A204.1 (cell line): ENCODE measurements at regions not wholly inside any gene's neighbourhood (a gene's known extent, or its start where the extent isn't known, plus 50 kb on each side); places are given as distances from the start of the nearest gene placed in this dataset.
"Not testable (repeated sequence)": the region's sequence is repeated elsewhere in the genome, so short reads cannot be mapped to it uniquely, and the experiment has no call there.

Experiments
- FAIRE-seq: peaks from 2 replicates; lab custom pipeline; 2012; peaks lifted over from hg19 to GRCh38; lab: Jason Lieb, UNC

GRCh38 chr7:9507290-9507689, 1073.9 kb downstream of the NXPH1 start:
- no peak for FAIRE-seq

- FAIRE-seq = no peak
Measured at GRCh38 chr7:9516662-9517061, 1083.3 kb downstream of the NXPH1 start.

GRCh38 chr7:9523579-9523978, 1090.2 kb downstream of the NXPH1 start:
- FAIRE-seq = peak; percentile 96

GRCh38 chr7:9552431-9552830, 1119.0 kb downstream of the NXPH1 start:
- FAIRE-seq = not testable (repeated sequence)

- no peak for FAIRE-seq
Measured at GRCh38 chr7:9557853-9558252, 1124.4 kb downstream of the NXPH1 start.

GRCh38 chr7:9575716-9576115, 1142.3 kb downstream of the NXPH1 start:
- no peak for FAIRE-seq

- no peak for FAIRE-seq
Measured at GRCh38 chr7:9582824-9583223, 1149.4 kb downstream of the NXPH1 start.

GRCh38 chr7:9598411-9598810, 1165.0 kb downstream of the NXPH1 start:
- FAIRE-seq = no peak

GRCh38 chr7:9600974-9601373, 1167.6 kb downstream of the NXPH1 start:
- FAIRE-seq = no peak

GRCh38 chr7:9603291-9603690, 1169.9 kb downstream of the NXPH1 start:
- no peak for FAIRE-seq

GRCh38 chr7:9608560-9608959, 1175.2 kb downstream of the NXPH1 start:
- no peak for FAIRE-seq

GRCh38 chr7:9620899-9621298, 1187.5 kb downstream of the NXPH1 start:
- not testable (repeated sequence) for FAIRE-seq

- not testable (repeated sequence) for FAIRE-seq
Measured at GRCh38 chr7:9621306-9621902, 1188.0 kb downstream of the NXPH1 start.

- no peak for FAIRE-seq
Measured at GRCh38 chr7:9621927-9622326, 1188.5 kb downstream of the NXPH1 start.

GRCh38 chr7:9625953-9626352, 1192.5 kb downstream of the NXPH1 start:
- no peak for FAIRE-seq

GRCh38 chr7:9645756-9646155, 1212.3 kb downstream of the NXPH1 start:
- FAIRE-seq = no peak

GRCh38 chr7:9657257-9657656, 1223.8 kb downstream of the NXPH1 start:
- no peak for FAIRE-seq

- no peak for FAIRE-seq
Measured at GRCh38 chr7:9671979-9672917, 1238.8 kb downstream of the NXPH1 start.

GRCh38 chr7:9680713-9681112, 1247.3 kb downstream of the NXPH1 start:
- no peak for FAIRE-seq

- no peak for FAIRE-seq
Measured at GRCh38 chr7:9681284-9681683, 1247.9 kb downstream of the NXPH1 start.

GRCh38 chr7:9691286-9691685, 1257.9 kb downstream of the NXPH1 start:
- FAIRE-seq = no peak

- no peak for FAIRE-seq
Measured at GRCh38 chr7:9698375-9698774, 1265.0 kb downstream of the NXPH1 start.

- no peak for FAIRE-seq
Measured at GRCh38 chr7:9709216-9709615, 1264.5 kb upstream of the PHF14 start.
